ENCODE measurements at regions not wholly inside any gene's neighbourhood (a gene's known extent, or its start where the extent isn't known, plus 50 kb on each side); places are given as distances from the start of the nearest gene placed in this dataset.

- Mint-ChIP-seq H3K4me3 (no peak overlapping the region), H3K4me1 (ENCODE audit: low read depth) (no peaks in the 10 kb centered on the region), H3K36me3 (ENCODE audit: low read depth) (no peaks in the 10 kb centered on the region), H3K27ac (no peak overlapping the region), H3K9me3 (peaks cover 4% of the 10 kb centered on the region), H3K27me3 (no peaks in the 10 kb centered on the region)
- ATAC-seq: no peak
- TF ChIP-seq, protein P1, sequence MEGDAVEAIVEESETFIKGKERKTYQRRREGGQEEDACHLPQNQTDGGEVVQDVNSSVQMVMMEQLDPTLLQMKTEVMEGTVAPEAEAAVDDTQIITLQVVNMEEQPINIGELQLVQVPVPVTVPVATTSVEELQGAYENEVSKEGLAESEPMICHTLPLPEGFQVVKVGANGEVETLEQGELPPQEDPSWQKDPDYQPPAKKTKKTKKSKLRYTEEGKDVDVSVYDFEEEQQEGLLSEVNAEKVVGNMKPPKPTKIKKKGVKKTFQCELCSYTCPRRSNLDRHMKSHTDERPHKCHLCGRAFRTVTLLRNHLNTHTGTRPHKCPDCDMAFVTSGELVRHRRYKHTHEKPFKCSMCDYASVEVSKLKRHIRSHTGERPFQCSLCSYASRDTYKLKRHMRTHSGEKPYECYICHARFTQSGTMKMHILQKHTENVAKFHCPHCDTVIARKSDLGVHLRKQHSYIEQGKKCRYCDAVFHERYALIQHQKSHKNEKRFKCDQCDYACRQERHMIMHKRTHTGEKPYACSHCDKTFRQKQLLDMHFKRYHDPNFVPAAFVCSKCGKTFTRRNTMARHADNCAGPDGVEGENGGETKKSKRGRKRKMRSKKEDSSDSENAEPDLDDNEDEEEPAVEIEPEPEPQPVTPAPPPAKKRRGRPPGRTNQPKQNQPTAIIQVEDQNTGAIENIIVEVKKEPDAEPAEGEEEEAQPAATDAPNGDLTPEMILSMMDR (IDR thresholded peaks at IDR 0.05): no peak
- DNase-seq: no peak
- intact Hi-C loops (cut with micrococcal nuclease): no loop called here
- POLR2A ChIA-PET: no interaction called here
- CTCF ChIA-PET: no interaction called here
Measured at GRCh38 chr18:6650747-6651146, 78.8 kb upstream of the ARHGAP28 start.

- DNase-seq (no peak), ATAC-seq (no peak)
- TF ChIP-seq, protein P1 (IDR thresholded peaks at IDR 0.05): no peak
- Mint-ChIP-seq H3K9me3 (peaks cover 9% of the 10 kb centered on the region), H3K4me3 (no peak overlapping the region), H3K27ac (no peak overlapping the region), H3K36me3 (ENCODE audit: low read depth) (no peaks in the 10 kb centered on the region), H3K27me3 (no peaks in the 10 kb centered on the region), H3K4me1 (ENCODE audit: low read depth) (no peaks in the 10 kb centered on the region)
- intact Hi-C loops (cut with micrococcal nuclease): no loop called here
- CTCF ChIA-PET: no interaction called here
- POLR2A ChIA-PET: no interaction called here
Measured at GRCh38 chr18:6652098-6652497, 77.4 kb upstream of the ARHGAP28 start.

DNA sequence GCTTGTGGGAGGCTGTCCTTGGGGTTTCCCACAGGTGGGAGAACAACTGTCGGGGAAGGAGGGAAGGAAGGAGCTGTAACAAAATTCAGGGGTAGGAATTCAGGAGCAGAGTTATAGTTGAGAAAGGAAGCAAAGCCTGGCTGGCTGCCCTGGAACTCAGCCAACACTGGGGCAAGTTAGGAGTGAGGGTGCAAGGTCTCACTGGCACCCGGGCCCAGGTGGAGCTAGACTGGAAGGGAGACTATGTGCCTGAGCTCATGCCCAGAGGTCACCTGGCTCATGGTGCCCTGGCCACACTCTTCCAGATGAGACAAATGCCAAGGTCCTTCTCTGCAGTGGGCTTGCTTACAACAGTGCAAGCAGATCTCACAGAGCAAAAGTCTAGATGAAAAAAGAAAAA is 75.6 kb upstream of the ARHGAP28 start:
- ChIA-PET POLR2A (no interaction called here), CTCF (no interaction called here)
- no peak for DNase-seq
- no peaks in the 10 kb centered on the region for H3K4me1 Mint-ChIP-seq (ENCODE audit: low read depth)
- no peak overlapping the region for H3K27ac Mint-ChIP-seq
- no peaks in the 10 kb centered on the region for H3K36me3 Mint-ChIP-seq (ENCODE audit: low read depth)
- intact Hi-C loops (cut with micrococcal nuclease): no loop called here
- no peak overlapping the region for H3K4me3 Mint-ChIP-seq
- no peak for ATAC-seq
- peaks cover 9% of the 10 kb centered on the region for H3K9me3 Mint-ChIP-seq
- TF ChIP-seq, protein P1 (IDR thresholded peaks at IDR 0.05): no peak
- H3K27me3 Mint-ChIP-seq: no peaks in the 10 kb centered on the region

DNA sequence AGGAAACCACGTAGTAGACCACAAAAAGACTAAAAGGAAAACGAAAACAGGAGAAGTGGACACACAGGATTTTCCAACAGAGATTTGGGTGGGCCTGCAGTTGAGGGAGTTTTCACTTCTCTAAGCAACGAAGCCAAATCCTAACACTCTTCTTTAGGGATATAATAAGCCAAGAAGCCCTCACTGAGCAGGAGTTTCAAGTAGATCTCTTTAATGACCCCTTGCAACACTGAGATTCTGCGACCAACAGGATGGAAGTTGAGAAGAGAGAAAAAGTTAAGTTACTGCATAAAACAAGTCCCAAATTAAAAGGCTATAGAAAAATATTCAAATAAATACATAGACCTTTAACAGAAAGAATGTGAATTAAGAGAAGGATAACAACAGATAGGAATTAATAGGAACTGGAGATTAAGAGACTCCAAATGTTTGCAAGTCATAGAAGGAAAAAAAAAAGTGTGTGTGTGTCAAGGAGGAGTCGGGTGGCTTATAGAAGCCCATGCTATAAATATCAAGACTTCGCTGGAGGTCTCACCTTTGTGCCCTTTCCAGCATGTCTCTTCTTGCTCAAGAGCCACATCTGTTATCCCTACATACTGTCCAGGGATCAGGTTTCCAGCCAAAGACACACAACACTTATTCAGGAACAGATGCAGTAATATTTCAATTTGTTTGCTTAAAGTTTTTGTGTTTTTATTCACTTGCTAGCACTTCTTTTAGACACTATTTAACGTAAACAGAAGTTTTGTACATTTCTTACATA is 69.4 kb upstream of the ARHGAP28 start:
- intact Hi-C loops (cut with micrococcal nuclease): loop anchor here (10.0 kb wide), 1 partner anchor 65 kb away; the partner anchor contains the start of gene ARHGAP28
- TF ChIP-seq, protein P1 (IDR thresholded peaks at IDR 0.05): no peak
- DNase-seq (no peak), ATAC-seq (no peak)
- Mint-ChIP-seq H3K27me3 (no peaks in the 10 kb centered on the region), H3K27ac (no peak overlapping the region), H3K36me3 (ENCODE audit: low read depth) (no peaks in the 10 kb centered on the region), H3K4me3 (no peak overlapping the region), H3K9me3 (peaks cover 7% of the 10 kb centered on the region), H3K4me1 (ENCODE audit: low read depth) (no peaks in the 10 kb centered on the region)
- ChIA-PET POLR2A (no interaction called here), CTCF (no interaction called here)

- H3K36me3 Mint-ChIP-seq (ENCODE audit: low read depth): no peaks in the 10 kb centered on the region
- ChIA-PET CTCF (no interaction called here), POLR2A (no interaction called here)
- no peak overlapping the region for H3K4me3 Mint-ChIP-seq
- no peaks in the 10 kb centered on the region for H3K27me3 Mint-ChIP-seq
- H3K9me3 Mint-ChIP-seq: no peaks in the 10 kb centered on the region
- ATAC-seq (no peak), DNase-seq (no peak)
- H3K4me1 Mint-ChIP-seq (ENCODE audit: low read depth): no peaks in the 10 kb centered on the region
- H3K27ac Mint-ChIP-seq: no peak overlapping the region
- intact Hi-C loops (cut with micrococcal nuclease): loop anchor here (10.0 kb wide), 1 partner anchor 63 kb away; the partner anchor contains the start of gene ARHGAP28
- TF ChIP-seq, protein P1 (IDR thresholded peaks at IDR 0.05): no peak
Measured at GRCh38 chr18:6661692-6662415, 67.7 kb upstream of the ARHGAP28 start.
